ENCODE measurements at regions not wholly inside any gene's neighbourhood (a gene's known extent, or its start where the extent isn't known, plus 50 kb on each side); places are given as distances from the start of the nearest gene placed in this dataset.

- H3K23ac ChIP-seq (ENCODE audit: insufficient read length) = no peak overlapping the region
- CTCF ChIA-PET (ENCODE audit: partially characterized antibody) = no interaction called here
- no peak overlapping the region for H2BK20ac ChIP-seq (ENCODE audit: low read length)
- H4K5ac ChIP-seq (ENCODE audit: insufficient read length, low read depth, low read length) = no peak overlapping the region
- H3K4me2 ChIP-seq (ENCODE audit: insufficient read depth in 1 of 2, low read depth in 2 of 2, low read length in 2 of 2) = no peak overlapping the region
- H3K4me3 ChIP-seq (ENCODE audit: extremely low read depth in 1 of 4, insufficient read depth in 2 of 4, low read depth in 3 of 4, low read length in 4 of 4) = no peak overlapping the region
- no peak for FAIRE-seq
- H2BK12ac ChIP-seq (ENCODE audit: low read depth, low read length) = no peak overlapping the region
- no peaks in the 10 kb centered on the region for H3K79me1 ChIP-seq (ENCODE audit: low read depth, low read length)
- TF ChIP-seq CHD1 (IDR thresholded peaks at IDR 0.05; ENCODE audit: low read depth, low read length) = no peak
- TF ChIP-seq NANOG (IDR thresholded peaks at IDR 0.05; ENCODE audit: insufficient read depth, low read depth, low read length, poor library complexity, severe bottlenecking) = no peak
- TF ChIP-seq SP4 (IDR thresholded peaks at IDR 0.05; ENCODE audit: low read length) = no peak
- TF ChIP-seq SUZ12 (IDR thresholded peaks at IDR 0.05; ENCODE audit: low read length) = no peak
- no peak for TF ChIP-seq POU5F1 (IDR thresholded peaks at IDR 0.05; ENCODE audit: low read depth, low read length)
- peak; percentile 53; the same call in 1 of the 2 replicates for TF ChIP-seq CEBPB (IDR thresholded peaks at IDR 0.05; ENCODE audit: low read depth, low read length)
- H2AFZ ChIP-seq (ENCODE audit: low read length) = no peak overlapping the region
- H3K56ac ChIP-seq (replicated peaks; ENCODE audit: insufficient read length, low read depth, low read length) = no peak overlapping the region
- no peak overlapping the region for H3K18ac ChIP-seq (ENCODE audit: extremely low read depth, low read length)
- POLR2A ChIA-PET (ENCODE audit: partially characterized antibody) = no interaction called here
- H4K8ac ChIP-seq (ENCODE audit: extremely low read depth, insufficient read depth, low read length) = no peak overlapping the region
- H3K79me2 ChIP-seq (ENCODE audit: control insufficient read depth in 1 of 2, insufficient read depth in 2 of 2, low read length in 2 of 2) = no peaks in the 10 kb centered on the region
- H2BK15ac ChIP-seq (ENCODE audit: low read length) = no peak overlapping the region
- no peaks in the 10 kb centered on the region for H3K4me1 ChIP-seq (replicated peaks in 1 of 4; ENCODE audit: control insufficient read depth in 3 of 4, insufficient read depth in 4 of 4, low read length in 3 of 4)
- no peaks in the 10 kb centered on the region for H4K20me1 ChIP-seq (replicated peaks in 1 of 2; ENCODE audit: control insufficient read depth in 1 of 2, insufficient read depth in 2 of 2, low read length in 2 of 2)
- no peak overlapping the region for H3K9ac ChIP-seq (replicated peaks in 1 of 4; ENCODE audit: extremely low read depth in 1 of 4, low read depth in 3 of 4, low read length in 3 of 4)
- H2BK120ac ChIP-seq (replicated peaks; ENCODE audit: low read depth, low read length) = no peak overlapping the region
- H3K14ac ChIP-seq (ENCODE audit: insufficient read length) = no peak overlapping the region
- WGBS, 2 experiments (ENCODE audit: extremely low coverage in 1 of 2, insufficient coverage in 1 of 2, insufficient read length in 1 of 2, insufficient replicate concordance in 2 of 2, low coverage in 1 of 2, low lambda C conversion rate in 2 of 2, missing lambda C conversion rate in 1 of 2) = 96% methylated on average over 3 of the region's 3 CpGs; no CpG with 5 or more reads in 1 of the 2 experiments
- H3K27ac ChIP-seq (ENCODE audit: low read depth, low read length) = no peak overlapping the region
- H4K91ac ChIP-seq (replicated peaks; ENCODE audit: insufficient read length, low read length) = no peak overlapping the region
- H2BK5ac ChIP-seq (ENCODE audit: low read depth, low read length) = no peak overlapping the region
- no peak overlapping the region for H3K4ac ChIP-seq (replicated peaks; ENCODE audit: insufficient read length, low read depth, low read length)
- H3K23me2 ChIP-seq (ENCODE audit: low read depth, low read length) = no peaks in the 10 kb centered on the region
- H3K27me3 ChIP-seq (replicated peaks in 1 of 4; ENCODE audit: control insufficient read depth in 3 of 4, extremely low read depth in 1 of 4, insufficient read depth in 3 of 4, low read length in 3 of 4) = no peaks in the 10 kb centered on the region
- H2AK5ac ChIP-seq (ENCODE audit: low read depth, low read length) = no peak overlapping the region
- no peak for DNase-seq (ENCODE audit: low read depth in 1 of 2, low spot score in 2 of 2)
- 0 out of 4 replicates have a peak, but pooled peaks cover 0 to 2% of the 10 kb centered on the region in 2 experiments for H3K9me3 ChIP-seq (ENCODE audit: insufficient read depth in 2 of 2, low read depth in 1 of 2, low read length in 1 of 2)
- H3K36me3 ChIP-seq (ENCODE audit: control insufficient read depth in 2 of 4, insufficient read depth in 4 of 4, low read length in 3 of 4) = no peaks in the 10 kb centered on the region
These were observed 163.6 kb downstream of the TUSC7 start for GRCh38 chr3:116873142-116873541.
